22Rv1 (cell line): ENCODE measurements at regions not wholly inside any gene's neighbourhood (a gene's known extent, or its start where the extent isn't known, plus 50 kb on each side); places are given as distances from the start of the nearest gene placed in this dataset.

Experiments
- CTCF ChIP-seq: fragments of 450-650 bp; IDR thresholded peaks from 2 replicates; pipeline ENCODE4 v1.5.1; 2017; ENCODE audit warnings: mild to moderate bottlenecking
- ZFX ChIP-seq: fragments of 450-650 bp; IDR thresholded peaks from 2 replicates; pipeline ENCODE4 v1.6.1; 2017; ENCODE audit warnings: antibody characterized with exemption, borderline replicate concordance

DNA sequence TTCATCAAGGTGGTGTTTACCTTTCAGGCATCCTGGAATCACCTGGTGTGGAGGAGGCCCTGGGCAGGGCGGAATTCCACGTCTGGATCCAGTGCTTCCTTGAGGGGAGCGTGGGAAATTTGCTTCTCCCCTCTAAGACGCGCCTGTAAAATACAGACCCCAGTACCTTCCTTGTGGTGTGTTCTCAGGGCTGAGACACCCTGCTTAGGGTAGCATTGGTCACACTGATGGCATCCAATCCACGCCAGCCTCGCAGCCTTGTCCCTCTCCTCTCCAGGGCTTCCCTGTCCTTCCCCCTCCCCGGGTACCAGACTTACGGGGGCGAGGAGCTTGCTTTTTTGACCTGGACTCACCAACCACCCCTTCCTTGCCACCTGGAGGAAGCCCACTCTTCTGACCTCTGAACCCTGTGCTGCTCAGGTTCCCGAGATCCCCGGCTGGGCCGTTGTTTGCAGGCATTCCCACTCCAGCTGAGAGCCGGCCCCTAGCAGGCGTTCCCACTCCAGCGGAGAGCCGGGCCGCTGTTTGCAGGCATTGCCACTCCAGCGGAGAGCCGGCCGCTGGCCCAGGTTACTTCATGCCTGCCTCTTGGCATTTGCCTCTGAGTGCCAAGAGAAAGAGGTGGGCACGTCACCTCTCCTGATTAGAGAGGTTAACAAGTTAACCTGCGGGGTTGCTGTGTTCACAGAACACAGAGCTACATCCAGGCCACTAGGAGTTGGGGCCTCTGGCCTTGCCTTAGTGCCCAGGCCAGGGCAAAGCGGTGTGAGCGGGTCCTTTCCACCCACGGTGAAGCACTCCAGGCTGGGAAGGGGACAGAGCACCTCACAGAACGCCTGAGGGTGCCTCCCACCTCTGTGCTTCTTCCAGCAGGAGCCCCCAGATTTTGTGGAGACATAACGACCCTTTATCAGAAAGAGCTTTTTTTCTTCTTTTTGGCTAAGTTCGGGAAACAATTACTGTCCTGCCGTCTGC lies 254.0 kb upstream of the PPP2R2D start:
- TF ChIP-seq CTCF, result no peak
- TF ChIP-seq ZFX, result no peak
